ENCODE measurements at regions not wholly inside any gene's neighbourhood (a gene's known extent, or its start where the extent isn't known, plus 50 kb on each side); places are given as distances from the start of the nearest gene placed in this dataset.

DNA sequence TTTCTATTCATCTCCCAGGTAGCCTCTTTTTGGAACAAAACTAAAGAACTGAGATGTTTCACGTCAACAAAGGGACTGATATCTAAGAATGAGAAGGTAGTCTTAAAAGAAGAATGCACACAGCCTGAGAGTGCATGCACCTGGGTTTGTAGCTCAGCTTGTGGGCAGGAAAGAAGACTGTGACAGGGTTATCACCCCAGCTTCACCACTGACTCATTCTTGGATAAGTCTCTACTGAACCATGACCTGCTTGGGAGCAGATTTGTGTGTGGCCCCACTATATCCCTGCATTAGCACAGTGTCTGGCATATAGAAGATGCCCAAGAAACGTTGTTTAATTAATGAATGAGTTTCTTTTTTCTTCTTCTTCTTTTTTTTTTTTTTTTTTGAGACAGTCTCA, 187.5 kb downstream of the GPAM start:
- no peak for TF ChIP-seq TP53 (CRISPR knock-in tag; IDR thresholded peaks at IDR 0.05)
- TF ChIP-seq, protein P1, sequence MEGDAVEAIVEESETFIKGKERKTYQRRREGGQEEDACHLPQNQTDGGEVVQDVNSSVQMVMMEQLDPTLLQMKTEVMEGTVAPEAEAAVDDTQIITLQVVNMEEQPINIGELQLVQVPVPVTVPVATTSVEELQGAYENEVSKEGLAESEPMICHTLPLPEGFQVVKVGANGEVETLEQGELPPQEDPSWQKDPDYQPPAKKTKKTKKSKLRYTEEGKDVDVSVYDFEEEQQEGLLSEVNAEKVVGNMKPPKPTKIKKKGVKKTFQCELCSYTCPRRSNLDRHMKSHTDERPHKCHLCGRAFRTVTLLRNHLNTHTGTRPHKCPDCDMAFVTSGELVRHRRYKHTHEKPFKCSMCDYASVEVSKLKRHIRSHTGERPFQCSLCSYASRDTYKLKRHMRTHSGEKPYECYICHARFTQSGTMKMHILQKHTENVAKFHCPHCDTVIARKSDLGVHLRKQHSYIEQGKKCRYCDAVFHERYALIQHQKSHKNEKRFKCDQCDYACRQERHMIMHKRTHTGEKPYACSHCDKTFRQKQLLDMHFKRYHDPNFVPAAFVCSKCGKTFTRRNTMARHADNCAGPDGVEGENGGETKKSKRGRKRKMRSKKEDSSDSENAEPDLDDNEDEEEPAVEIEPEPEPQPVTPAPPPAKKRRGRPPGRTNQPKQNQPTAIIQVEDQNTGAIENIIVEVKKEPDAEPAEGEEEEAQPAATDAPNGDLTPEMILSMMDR (IDR thresholded peaks at IDR 0.05): no peak
- TF ChIP-seq TCF7 (CRISPR knock-in tag; IDR thresholded peaks at IDR 0.05; ENCODE audit: low read depth): no peak
- TF ChIP-seq NR3C1 (CRISPR knock-in tag; conservative IDR thresholded peaks at IDR 0.05; ENCODE audit: low read depth): no peak
- TF ChIP-seq FOXK1 (CRISPR knock-in tag; IDR thresholded peaks at IDR 0.05): no peak
- TF ChIP-seq, protein P2, sequence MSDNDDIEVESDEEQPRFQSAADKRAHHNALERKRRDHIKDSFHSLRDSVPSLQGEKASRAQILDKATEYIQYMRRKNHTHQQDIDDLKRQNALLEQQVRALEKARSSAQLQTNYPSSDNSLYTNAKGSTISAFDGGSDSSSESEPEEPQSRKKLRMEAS (CRISPR knock-in tag; IDR thresholded peaks at IDR 0.05): no peak
- no peak for TF ChIP-seq GABPB1 (CRISPR knock-in tag; IDR thresholded peaks at IDR 0.05)
- TF ChIP-seq FOXP1 (CRISPR knock-in tag; IDR thresholded peaks at IDR 0.05; ENCODE audit: borderline replicate concordance): no peak
- no peak for TF ChIP-seq TEAD4 (CRISPR knock-in tag; IDR thresholded peaks at IDR 0.05)
- TF ChIP-seq ZNF416 (CRISPR knock-in tag; IDR thresholded peaks at IDR 0.05): no peak

Data from WTC11 (cell line).